ENCODE measurements at regions not wholly inside any gene's neighbourhood (a gene's known extent, or its start where the extent isn't known, plus 50 kb on each side); places are given as distances from the start of the nearest gene placed in this dataset.
"Not testable (repeated sequence)": the region's sequence is repeated elsewhere in the genome, so short reads cannot be mapped to it uniquely, and the experiment has no call there.

DNA sequence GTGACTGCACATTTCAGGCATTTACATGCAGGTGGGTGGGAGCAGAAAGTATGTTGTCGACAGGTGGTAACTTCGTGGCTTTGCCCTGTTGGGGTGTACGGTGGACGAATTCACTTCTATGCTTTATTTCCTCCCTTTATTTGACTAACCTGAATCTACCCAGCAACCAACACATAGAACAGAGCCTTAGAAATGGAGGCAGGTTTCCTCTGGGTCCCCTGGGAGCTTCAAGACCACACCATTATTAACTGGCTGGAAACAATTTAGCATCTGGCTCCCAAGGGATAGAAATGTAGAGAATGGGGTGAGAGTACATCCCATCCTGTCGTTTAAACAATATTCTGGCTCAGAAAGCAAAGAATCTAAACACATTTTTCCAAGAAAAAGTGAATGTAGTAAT, 244.4 kb downstream of the DLEU7 start:
- DNase-seq (ENCODE audit: low spot score) = no peak

DNA sequence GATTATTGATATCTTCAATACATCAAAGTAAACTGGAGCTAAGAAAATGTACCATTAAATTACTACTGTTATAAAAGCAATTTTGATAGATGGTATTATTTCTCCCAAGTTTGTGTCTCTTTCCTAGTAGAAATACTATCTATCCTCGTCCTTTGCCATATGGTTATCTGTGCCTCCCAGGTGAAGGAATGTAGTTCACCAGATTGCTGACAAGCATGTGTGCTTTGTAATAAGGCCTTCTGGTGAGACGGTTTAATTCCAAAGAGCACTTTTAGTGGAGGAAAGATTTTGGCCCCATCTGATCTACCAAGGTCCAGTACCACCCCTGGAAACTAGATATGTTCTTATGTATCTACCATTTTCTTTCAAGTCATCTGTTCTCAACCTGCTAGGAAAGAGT, 243.6 kb downstream of the DLEU7 start:
- DNase-seq (ENCODE audit: low spot score) = no peak

- no peak for DNase-seq (ENCODE audit: low spot score)
Observed at GRCh38 chr13:50608370-50608769, 235.1 kb downstream of the DLEU7 start.

GRCh38 chr13:50609011-50609410, 234.5 kb downstream of the DLEU7 start:
- no peak for DNase-seq (ENCODE audit: low spot score)

DNA sequence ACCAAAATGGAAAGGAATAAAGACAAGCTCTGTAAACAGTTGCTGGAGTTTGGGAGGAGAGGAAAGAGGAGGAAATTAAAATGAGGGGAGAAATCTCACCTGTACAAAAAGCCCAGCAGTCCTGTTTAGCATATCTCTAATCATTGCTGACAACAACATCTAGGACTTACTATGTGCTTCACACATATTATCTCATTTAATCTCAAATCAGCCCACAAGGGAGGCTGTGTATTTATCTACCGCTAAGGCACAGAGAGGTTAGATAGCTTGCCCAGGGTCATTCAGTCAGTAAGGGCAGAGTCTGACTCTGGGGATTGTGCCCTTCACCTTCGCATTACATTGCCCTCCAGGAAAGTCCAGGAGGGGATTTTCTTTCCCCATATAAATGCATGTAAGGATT, 233.3 kb downstream of the DLEU7 start:
- no peak for DNase-seq (ENCODE audit: low spot score)

DNA sequence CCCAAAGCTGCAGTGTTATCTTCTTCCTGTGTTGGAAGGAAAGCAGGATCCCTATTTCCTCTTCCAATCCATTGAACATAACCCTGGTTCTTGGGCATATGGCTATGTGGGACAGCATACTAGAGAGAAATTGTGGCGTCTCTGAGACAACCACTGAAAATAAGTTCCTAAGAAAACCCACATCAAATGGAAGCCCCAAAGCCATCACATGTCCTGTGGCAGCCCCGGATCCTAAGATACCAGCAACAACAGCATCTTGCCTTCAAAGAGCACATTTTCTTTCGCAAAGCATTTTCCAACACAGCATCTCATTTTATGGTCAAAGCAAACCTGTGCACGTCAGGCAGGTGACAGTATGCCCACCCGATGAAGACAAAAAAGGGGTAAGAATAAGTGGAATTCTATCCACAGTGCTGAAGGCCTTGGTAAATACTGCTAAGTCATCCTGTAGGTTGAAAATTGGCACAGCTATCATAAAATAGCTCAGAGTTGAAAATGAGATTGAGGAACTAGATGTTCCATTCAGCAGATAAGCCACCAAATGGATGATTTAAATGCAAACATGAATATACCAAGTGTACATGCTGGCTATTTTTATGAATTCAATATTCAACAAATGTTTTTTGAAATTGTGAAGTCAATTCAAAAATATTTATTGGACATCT, 232.2 kb downstream of the DLEU7 start:
- no peak for DNase-seq (ENCODE audit: low spot score)

GRCh38 chr13:50612717-50613116, 230.8 kb downstream of the DLEU7 start:
- no peak for DNase-seq (ENCODE audit: low spot score)

- no peak for DNase-seq (ENCODE audit: low spot score)
Observed at GRCh38 chr13:50613356-50613831, 230.1 kb downstream of the DLEU7 start.

- no peak for DNase-seq (ENCODE audit: low spot score)
Observed at GRCh38 chr13:50615234-50615633, 228.3 kb downstream of the DLEU7 start.

- no peak for DNase-seq (ENCODE audit: low spot score)
Observed at GRCh38 chr13:50616101-50616500, 227.4 kb downstream of the DLEU7 start.

DNA sequence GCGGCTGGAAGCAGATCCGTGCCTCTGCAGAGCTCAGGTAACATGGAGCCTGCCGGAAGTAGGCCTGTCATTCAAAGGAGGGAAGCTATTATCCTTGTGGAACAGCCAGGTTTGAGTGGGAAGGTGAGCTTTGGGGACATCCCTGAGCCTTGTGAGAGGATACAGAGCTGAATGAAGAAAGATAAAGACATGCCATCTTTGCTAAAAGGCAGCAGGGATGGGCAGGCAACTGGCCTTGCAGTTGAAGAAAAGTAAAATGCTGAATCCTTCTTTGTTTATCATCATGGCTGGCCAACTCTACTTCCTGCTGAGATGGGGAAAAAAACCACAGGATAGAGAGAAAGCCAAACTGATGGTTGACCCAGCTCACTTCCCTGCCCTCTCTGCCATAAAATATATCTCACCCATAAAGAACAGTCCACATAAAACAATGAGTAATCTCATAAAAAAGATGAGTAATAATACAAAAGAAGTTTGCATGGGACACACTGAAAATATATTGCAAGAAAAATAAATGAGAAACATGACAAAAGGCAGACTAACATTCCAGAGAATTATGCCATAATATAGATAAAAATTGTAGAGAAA, 226.3 kb downstream of the DLEU7 start:
- peak; percentile 25 for DNase-seq (ENCODE audit: low spot score)

DNA sequence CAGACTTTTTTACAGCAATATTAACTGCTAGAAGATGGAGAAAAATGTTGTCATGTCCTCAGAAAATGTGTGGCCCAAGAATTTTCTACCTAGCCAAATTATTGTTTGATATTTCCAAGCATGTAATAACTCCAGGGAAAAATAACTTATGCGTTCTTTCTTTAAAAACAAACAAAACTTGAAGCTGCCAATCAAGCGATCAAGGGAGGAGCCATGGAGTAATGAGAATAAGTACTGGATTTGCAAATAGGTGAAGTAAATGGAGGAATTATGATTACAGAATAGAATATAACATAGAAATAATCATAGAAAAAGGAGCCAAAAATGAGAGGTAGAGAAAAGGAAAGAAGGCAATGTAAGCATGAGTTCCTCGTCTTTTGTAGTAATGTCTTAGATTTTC, 225.3 kb downstream of the DLEU7 start:
- no peak for DNase-seq (ENCODE audit: low spot score)

DNA sequence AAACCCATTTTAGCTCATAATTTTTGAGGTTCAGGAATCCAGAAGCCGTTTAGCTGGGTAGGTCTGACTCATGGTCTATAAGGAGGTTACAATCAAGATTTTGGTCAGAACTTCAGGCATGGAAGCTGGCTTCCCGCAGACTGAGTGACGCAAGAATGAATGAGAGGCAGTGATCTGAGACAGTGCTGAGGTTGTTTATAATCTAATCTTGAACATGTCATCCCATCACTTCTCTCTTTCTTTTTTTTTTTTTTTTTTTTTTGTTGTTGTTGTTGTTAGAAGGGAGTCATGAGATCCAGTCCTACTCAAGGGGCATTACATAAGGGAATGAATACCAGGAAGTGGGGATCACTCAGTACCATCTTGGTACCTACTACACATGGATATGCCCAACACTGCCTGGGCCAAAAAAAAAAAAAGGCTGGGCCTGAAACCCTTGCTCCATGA, 217.4 kb downstream of the DLEU7 start:
- peak; percentile 26 for DNase-seq (ENCODE audit: low spot score)

- no peak for DNase-seq (ENCODE audit: low spot score)
Observed at GRCh38 chr13:50627111-50627510, 216.4 kb downstream of the DLEU7 start.

- DNase-seq (ENCODE audit: low spot score) = not testable (repeated sequence)
Observed at GRCh38 chr13:50628512-50628911, 215.0 kb downstream of the DLEU7 start.

GRCh38 chr13:50629497-50629896, 214.0 kb downstream of the DLEU7 start:
- no peak for DNase-seq (ENCODE audit: low spot score)

DNA sequence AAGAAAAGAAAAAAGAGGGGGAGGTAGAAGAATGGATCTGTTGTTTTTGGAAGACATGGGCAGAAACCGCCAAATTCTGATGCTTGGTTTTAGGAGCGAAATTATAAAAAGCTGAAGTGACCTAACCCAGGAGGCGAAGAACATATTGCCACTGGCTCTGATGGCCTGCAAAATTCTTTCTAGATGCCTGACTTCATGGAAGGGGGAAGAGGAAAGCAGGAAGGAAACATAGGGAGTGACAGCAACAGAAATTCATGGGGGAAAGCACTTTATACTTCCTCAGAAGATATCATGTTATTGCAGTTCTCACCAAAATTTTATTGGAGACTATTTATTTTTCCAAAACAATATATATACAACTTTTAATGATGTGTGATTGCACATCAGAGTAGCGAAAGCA, 213.5 kb downstream of the DLEU7 start:
- DNase-seq (ENCODE audit: low spot score) = no peak

GRCh38 chr13:50631041-50631440, 212.5 kb downstream of the DLEU7 start:
- no peak for DNase-seq (ENCODE audit: low spot score)

DNA sequence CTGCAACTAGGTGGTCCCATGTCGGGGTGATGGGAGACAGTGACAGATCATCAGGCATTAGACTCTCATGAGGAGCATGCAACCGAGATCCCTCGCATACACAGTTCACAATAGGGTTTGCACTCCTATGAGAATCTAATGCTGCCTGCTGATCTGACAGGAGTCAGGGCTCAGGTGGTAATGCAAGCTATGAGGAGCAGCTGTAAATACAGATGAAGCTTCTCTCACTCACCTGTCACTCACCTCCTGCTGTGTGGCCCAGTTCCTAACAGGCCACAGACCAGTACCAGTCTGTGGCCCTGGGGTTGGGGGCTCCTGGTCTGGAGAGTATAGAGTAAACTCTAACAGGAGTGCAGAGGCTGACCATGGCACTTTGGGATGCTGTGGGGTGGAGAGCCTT, 209.2 kb downstream of the DLEU7 start:
- DNase-seq (ENCODE audit: low spot score) = no peak

DNA sequence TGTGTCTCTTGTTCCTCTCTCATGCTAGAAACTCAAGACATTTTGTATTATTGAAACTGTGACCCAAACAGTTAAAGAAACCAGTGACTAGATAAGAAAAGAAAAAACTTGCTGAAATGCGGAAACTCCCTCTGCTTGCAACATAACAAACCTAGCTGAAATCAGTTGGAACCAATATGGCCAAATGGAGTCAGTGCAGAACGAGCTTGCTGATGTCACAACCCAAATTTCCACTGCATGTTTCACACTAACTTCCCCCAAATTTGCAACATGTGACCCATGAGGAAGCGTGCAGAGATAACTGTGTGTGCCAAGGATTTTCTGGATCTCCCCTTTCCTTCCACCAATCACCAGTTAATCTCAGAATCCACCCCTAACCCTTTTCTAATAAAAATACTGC, 208.0 kb downstream of the DLEU7 start:
- no peak for DNase-seq (ENCODE audit: low spot score)

GRCh38 chr13:50636007-50636704, 207.3 kb downstream of the DLEU7 start:
- DNase-seq (ENCODE audit: low spot score) = no peak

- DNase-seq (ENCODE audit: low spot score) = no peak
Observed at GRCh38 chr13:50643060-50643459, 200.4 kb downstream of the DLEU7 start.
